Heart right ventricle (tissue), 16 donors: ENCODE measurements at regions not wholly inside any gene's neighbourhood (a gene's known extent, or its start where the extent isn't known, plus 50 kb on each side); places are given as distances from the start of the nearest gene placed in this dataset.
"Not testable (repeated sequence)": the region's sequence is repeated elsewhere in the genome, so short reads cannot be mapped to it uniquely, and the experiment has no call there.

Experiments
- ATAC-seq, 8 donors: fragments of 200-7000 bp; cut with Tn5 transposase; one replicate each; pipeline ENCODE4 v1.9.1; 2020; ENCODE audit warnings: mild to moderate bottlenecking in 8 of 8, moderate library complexity in 8 of 8, moderate number of reproducible peaks in 1 of 8
- DNase-seq, 2 donors: peaks; one replicate each; pipeline ENCODE4 v3.0.0-alpha.2; 2020
- H3K27ac ChIP-seq, 10 donors: fragments of 200-600 bp; sonication (generic) in 2 of 10; one replicate each; pipeline versions ENCODE4 v1.5.0 to v1.8.0; 2020 to 2022; ENCODE audit warnings: mild to moderate bottlenecking in 3 of 10
- H3K27me3 ChIP-seq, 7 donors: fragments of 200-600 bp; one replicate each; pipeline ENCODE4 v1.8.0; 2021 to 2022; ENCODE audit warnings: mild to moderate bottlenecking in 2 of 7
- H3K36me3 ChIP-seq, 9 donors: fragments of 200-600 bp; sonication (generic) in 1 of 9; one replicate each; pipeline versions ENCODE4 v1.5.0 to v1.8.0; 2020 to 2022; ENCODE audit warnings: mild to moderate bottlenecking in 2 of 9
- H3K4me1 ChIP-seq, 9 donors: fragments of 200-600 bp; sonication (generic) in 1 of 9; one replicate each; pipeline versions ENCODE4 v1.5.0 to v1.8.0; 2020 to 2022; ENCODE audit warnings: mild to moderate bottlenecking in 4 of 9
- H3K4me3 ChIP-seq, 10 donors: fragments of 200-600 bp; sonication (generic) in 2 of 10; one replicate each; pipeline versions ENCODE4 v1.5.0 to v1.8.0; 2020 to 2022; ENCODE audit warnings: mild to moderate bottlenecking in 7 of 10, moderate library complexity in 2 of 10
- H3K9me3 ChIP-seq, 11 donors: fragments of 200-600 bp in 10 of 11; sonication (generic) in 2 of 11; one replicate each; pipeline versions ENCODE4 v1.5.0 to v1.8.0; 2013 to 2022; ENCODE audit warnings: mild to moderate bottlenecking in 2 of 11, control low read depth in 1 of 11, moderate library complexity in 1 of 11
- WGBS, 2 donors: extraction: QIAGEN DNeasy Blood & Tissue Kit; methylation state at CpG; one replicate each; pipeline ENCODE4 v1.1.7; 2013; ENCODE audit warnings: inconsistent platforms in 1 of 2; 5-methylcytosine and 5-hydroxymethylcytosine counted together
- intact Hi-C, 10 donors: fragments of 100-400 bp; cut with DNase I; formaldehyde crosslinking; loops; one replicate each; pipeline versions ENCODE4 v1.11.1 to v1.14.2; 2022
- TF ChIP-seq, protein P1 (sequence below), 9 donors: fragments of 200-600 bp; sonication (generic) in 2 of 9; IDR thresholded peaks; one replicate each; pipeline versions ENCODE4 v1.5.0 to v1.8.0; 2021 to 2022; ENCODE audit warnings: antibody characterized with exemption in 9 of 9, mild to moderate bottlenecking in 5 of 9, moderate library complexity in 1 of 9
- donor health status: Arrhythmogenic right ventricular cardiomyopathy.
- donor health status: ischemic (EF 13 %, LVEDD 7.1; RV severe dilation, severe dysfunction).
- donor health status: healthy with polysubstance abuse.
- donor health status: DM: no; HTN: yes; CAD: no.
- donor health status: DM: no; HTN: no; CAD: no.
- donor health status: ischemic (EF 25% LVEDD 6.9; RV normal size, moderate dysfunction).
- donor health status: ischemic (EF 25% LVEDD 5.7; RV mildly dilated, moderate dysfunction).
- donor health status: healthy.
- donor health status: DM: yes; HTN: yes; CAD: no.
- donor health status: Ischemic cardiomyopathy.
- donor health status: ischemic (EF 35%, LVEDD 5.7; RV mildly dilated, moderate dysfunction).
- donor health status: nonischemic (EF 11% LVEDD 7.7; RV severe dilation, severe dysfunction).
- donor health status: DM: yes; HTN: yes; CAD: no.
- donor health status: PGD.
- donor health status: ischemic (EF 29% LVEDD 5.4; RV normal size, mild dysfunction).
- donor health status: nonischemic (EF 23%, LVEDD 6.1; RV moderate dilation, normal function).

DNA sequence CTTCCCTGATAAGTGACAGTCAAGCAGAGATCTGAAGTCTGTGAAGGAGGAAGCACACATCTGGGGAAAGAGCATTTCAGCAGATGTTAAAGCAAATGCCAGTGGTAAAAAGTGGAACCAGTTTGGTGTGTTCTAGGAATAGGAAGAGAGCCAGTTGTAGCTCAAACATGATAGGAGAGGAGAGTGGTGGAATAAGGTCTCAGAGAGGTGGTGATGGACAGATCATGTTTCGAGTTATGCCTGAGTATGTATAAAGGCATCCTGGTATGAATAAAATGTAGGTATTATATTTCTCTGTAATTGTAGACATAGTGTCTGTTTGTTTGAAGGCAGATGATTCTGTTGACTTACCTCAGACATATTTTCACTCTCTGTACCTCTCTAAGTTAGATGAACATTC is 89.1 kb downstream of the LARP7 start:
- ATAC-seq = no peak
- H3K27me3 ChIP-seq = no peaks in the 10 kb centered on the region
- WGBS, 2 donors = 66 to 77% methylated on average over 1 of the region's 1 CpG
- H3K4me1 ChIP-seq = peaks cover 0 to 7% (median 0%) of the 10 kb centered on the region in 9 donors
- no peak overlapping the region for H3K27ac ChIP-seq
- no peak for DNase-seq
- intact Hi-C loops = no loop called here
- H3K4me3 ChIP-seq = no peak overlapping the region
- TF ChIP-seq, protein P1, sequence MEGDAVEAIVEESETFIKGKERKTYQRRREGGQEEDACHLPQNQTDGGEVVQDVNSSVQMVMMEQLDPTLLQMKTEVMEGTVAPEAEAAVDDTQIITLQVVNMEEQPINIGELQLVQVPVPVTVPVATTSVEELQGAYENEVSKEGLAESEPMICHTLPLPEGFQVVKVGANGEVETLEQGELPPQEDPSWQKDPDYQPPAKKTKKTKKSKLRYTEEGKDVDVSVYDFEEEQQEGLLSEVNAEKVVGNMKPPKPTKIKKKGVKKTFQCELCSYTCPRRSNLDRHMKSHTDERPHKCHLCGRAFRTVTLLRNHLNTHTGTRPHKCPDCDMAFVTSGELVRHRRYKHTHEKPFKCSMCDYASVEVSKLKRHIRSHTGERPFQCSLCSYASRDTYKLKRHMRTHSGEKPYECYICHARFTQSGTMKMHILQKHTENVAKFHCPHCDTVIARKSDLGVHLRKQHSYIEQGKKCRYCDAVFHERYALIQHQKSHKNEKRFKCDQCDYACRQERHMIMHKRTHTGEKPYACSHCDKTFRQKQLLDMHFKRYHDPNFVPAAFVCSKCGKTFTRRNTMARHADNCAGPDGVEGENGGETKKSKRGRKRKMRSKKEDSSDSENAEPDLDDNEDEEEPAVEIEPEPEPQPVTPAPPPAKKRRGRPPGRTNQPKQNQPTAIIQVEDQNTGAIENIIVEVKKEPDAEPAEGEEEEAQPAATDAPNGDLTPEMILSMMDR (IDR thresholded peaks at IDR 0.05) = no peak
- H3K36me3 ChIP-seq = no peaks in the 10 kb centered on the region
- no peaks in the 10 kb centered on the region for H3K9me3 ChIP-seq

DNA sequence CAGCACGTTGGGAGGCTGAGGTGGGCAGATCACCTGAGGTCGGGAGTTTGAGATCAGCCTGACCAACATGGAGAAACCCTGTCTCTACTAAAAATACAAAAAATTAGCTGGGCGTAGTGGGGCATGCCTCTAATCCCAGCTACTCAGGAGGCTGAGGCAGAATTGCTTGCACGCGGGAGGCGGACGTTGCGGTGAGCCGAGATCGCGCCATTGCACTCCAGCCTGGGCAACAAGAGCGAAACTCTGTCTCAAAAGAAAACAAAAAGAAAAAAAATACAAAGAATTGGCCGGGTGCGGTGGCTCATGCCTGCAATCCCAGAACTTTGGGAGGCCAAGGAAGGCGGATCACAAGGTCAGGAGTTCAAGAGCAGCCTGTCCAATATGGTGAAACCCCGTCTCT is 90.8 kb downstream of the LARP7 start:
- H3K4me1 ChIP-seq, intact Hi-C loops: not testable (repeated sequence)
- WGBS, 2 donors = 93 to 94% methylated on average over 16 of the region's 16 CpGs

DNA sequence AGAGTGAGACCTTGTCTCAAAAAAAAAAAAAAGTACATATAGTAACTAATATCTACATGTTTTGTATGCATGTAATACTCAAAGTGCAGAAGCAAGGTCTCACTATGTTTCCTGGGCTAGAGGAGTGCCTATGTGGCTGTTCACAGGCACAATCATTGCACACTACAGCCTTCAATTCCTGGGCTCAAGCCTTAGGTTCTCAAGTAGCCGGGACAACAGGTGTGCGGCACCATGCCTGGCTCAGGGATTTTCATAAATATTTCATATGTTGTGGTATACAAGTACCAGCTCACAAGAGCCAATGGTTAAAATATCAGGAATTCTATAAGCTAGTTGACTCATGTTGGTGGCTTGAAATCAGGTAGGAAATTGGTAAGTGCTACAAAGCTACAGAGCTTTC is 94.8 kb downstream of the LARP7 start:
- Histone ChIP-seq H3K27me3 (no peaks in the 10 kb centered on the region), H3K36me3 (no peaks in the 10 kb centered on the region), H3K27ac (no peak overlapping the region), H3K4me1 (no peaks in the 10 kb centered on the region), H3K9me3 (no peaks in the 10 kb centered on the region), H3K4me3 (no peak overlapping the region)
- WGBS, 2 donors = 96 to 98% methylated on average over 2 of the region's 2 CpGs
- TF ChIP-seq, protein P1 (IDR thresholded peaks at IDR 0.05) = no peak
- no peak for ATAC-seq
- no peak for DNase-seq
- intact Hi-C loops = no loop called here

More for the DNA sequence above, 90.8 kb downstream of the LARP7 start:
- not testable (repeated sequence) for ATAC-seq, H3K27me3 ChIP-seq, H3K36me3 ChIP-seq, H3K9me3 ChIP-seq, DNase-seq, H3K4me3 ChIP-seq, H3K27ac ChIP-seq

DNA sequence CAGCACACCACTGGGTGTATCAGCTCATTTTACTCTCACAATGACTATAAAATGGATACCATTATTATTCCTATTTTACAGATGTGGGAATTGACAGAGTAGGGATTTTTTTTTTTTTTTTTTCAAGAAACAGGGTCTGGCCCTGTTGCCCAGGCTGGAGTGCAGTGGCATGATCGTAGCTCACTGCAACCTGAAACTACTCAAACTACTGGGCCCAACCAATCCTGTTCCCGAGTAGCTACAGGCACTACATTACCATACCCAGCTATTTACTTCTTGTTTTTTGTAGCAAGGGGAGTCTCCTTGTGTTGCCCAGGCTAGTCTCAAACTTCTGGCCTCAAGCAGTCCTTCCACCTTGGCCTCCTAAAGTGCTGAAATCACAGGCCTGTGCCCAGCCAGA is 95.2 kb downstream of the LARP7 start:
- DNase-seq = no peak
- 69 to 90% methylated on average over 2 of the region's 2 CpGs for WGBS, 2 donors
- intact Hi-C loops = no loop called here
- TF ChIP-seq, protein P1 (IDR thresholded peaks at IDR 0.05) = no peak
- Histone ChIP-seq H3K36me3 (no peaks in the 10 kb centered on the region), H3K27ac (no peak overlapping the region), H3K4me1 (no peaks in the 10 kb centered on the region), H3K27me3 (no peaks in the 10 kb centered on the region), H3K4me3 (no peak overlapping the region), H3K9me3 (no peaks in the 10 kb centered on the region)
- ATAC-seq = no peak

DNA sequence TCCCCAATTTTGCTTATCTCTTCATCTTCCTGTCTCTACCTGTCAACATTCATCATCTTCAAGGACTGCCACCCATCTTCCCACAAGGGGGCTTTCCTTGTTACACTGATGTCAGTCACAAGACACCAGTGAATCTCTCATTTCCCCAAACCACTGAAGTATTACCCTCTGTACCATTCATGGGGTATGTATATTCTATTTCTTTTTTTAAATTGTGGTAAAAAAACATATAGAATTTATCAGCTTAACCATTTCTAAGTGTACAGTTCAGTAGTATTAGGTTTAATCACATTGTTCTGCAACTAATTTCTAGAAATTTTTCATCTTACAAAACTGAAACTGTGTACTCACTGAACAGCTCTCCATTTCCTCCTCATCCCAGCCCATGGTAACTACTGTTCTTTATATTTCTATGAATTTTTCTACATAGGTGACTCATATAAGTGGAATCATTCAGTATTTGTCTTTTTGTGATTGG is 98.6 kb downstream of the LARP7 start:
- TF ChIP-seq, protein P1 (IDR thresholded peaks at IDR 0.05) = no peak
- intact Hi-C loops = no loop called here
- DNase-seq (no peak), ATAC-seq (no peak)
- Histone ChIP-seq H3K36me3 (no peaks in the 10 kb centered on the region), H3K27me3 (no peaks in the 10 kb centered on the region), H3K4me1 (no peaks in the 10 kb centered on the region), H3K27ac (no peak overlapping the region), H3K4me3 (no peak overlapping the region), H3K9me3 (no peaks in the 10 kb centered on the region)
